K562 (cell line): ENCODE measurements at regions not wholly inside any gene's neighbourhood (a gene's known extent, or its start where the extent isn't known, plus 50 kb on each side); places are given as distances from the start of the nearest gene placed in this dataset.

ENCODE experiments used
- ATAC-seq: fragments of 200-7000 bp; cut with Tn5 transposase; 3 replicates; pipeline ENCODE4 v1.9.1; 2020; ENCODE audit warnings: moderate library complexity
- BruUV-seq: library from RNA; stranded (reverse); fragments of 400-500 nt; replicated peaks from 2 replicates; lab custom pipeline; 2021; lab: Mats Ljungman, UMichigan
- CTCF ChIA-PET: fragments of 300-600 bp; formaldehyde crosslinking; extraction: SDS; loops from one replicate; lab custom pipeline; 2021; ENCODE audit warnings: low intra/inter-chr PET ratio; lab: Yijun Ruan, JAX
- POLR2A ChIA-PET: fragments of 300-600, 350-650 bp; sonication (Branson Sonifier 250); formaldehyde crosslinking; extraction: SDS; loops from one replicate; lab custom pipeline; 2021; ENCODE audit warnings: antibody characterized with exemption, inconsistent platforms; lab: Yijun Ruan, JAX
- DNase-seq, 4 experiments: peaks; one replicate each; pipeline versions ENCODE4 v3.0.0 to v3.0.0-alpha.2; 2011 to 2018; ENCODE audit warnings: low spot score in 3 of 4, mixed read lengths in 3 of 4; ENCODE audit errors: extremely low read depth in 1 of 4
- FAIRE-seq: peaks from 2 replicates; lab custom pipeline; 2011; peaks lifted over from hg19 to GRCh38; lab: Jason Lieb, UNC
- H2AFZ ChIP-seq: 2 replicates; pipeline ENCODE4 v1.6.0; 2011; ENCODE audit warnings: low read depth, low read length, control low read depth, inconsistent platforms
- H3K27ac ChIP-seq: fragments of 200-600 bp; 3 replicates; pipeline ENCODE4 v1.8.0; 2011; ENCODE audit warnings: low read depth, mild to moderate bottlenecking, control low read depth, inconsistent platforms, low read length, moderate library complexity, mixed read lengths; ENCODE audit errors: extremely low read depth
- H3K27me3 ChIP-seq, 2 experiments: fragments of 300-600 bp in 1 of 2; 2 replicates in 1 of 2; 3 replicates in 1 of 2; pipeline versions ENCODE4 v1.6.0 to v1.8.0; 2011; ENCODE audit warnings: inconsistent platforms in 2 of 2, low read length in 2 of 2, mild to moderate bottlenecking in 1 of 2, mixed read lengths in 1 of 2, moderate library complexity in 1 of 2; ENCODE audit not compliant: control insufficient read depth in 2 of 2, insufficient read depth in 2 of 2
- H3K36me3 ChIP-seq: fragments of 300-600 bp; 3 replicates; pipeline ENCODE4 v1.8.0; 2011; ENCODE audit warnings: mild to moderate bottlenecking, low read length, inconsistent platforms; ENCODE audit not compliant: control insufficient read depth, insufficient read depth
- H3K4me1 ChIP-seq, 2 experiments: fragments of 200-600 bp in 1 of 2; replicated peaks in 1 of 2; 2 replicates in 1 of 2; 3 replicates in 1 of 2; pipeline versions ENCODE4 v1.5.1 to v1.8.0; 2011; ENCODE audit warnings: inconsistent platforms in 2 of 2, low read length in 2 of 2, mild to moderate bottlenecking in 1 of 2, mixed read lengths in 1 of 2, moderate library complexity in 1 of 2; ENCODE audit not compliant: control insufficient read depth in 2 of 2, insufficient read depth in 2 of 2
- H3K4me2 ChIP-seq: 2 replicates; pipeline ENCODE4 v1.6.1; 2011; ENCODE audit warnings: low read length, control low read depth, inconsistent platforms, mixed read lengths; ENCODE audit not compliant: insufficient read depth
- H3K4me3 ChIP-seq: fragments of 200-600 bp; sonication (generic), shearing (Covaris generic); 2 replicates; pipeline ENCODE4 v1.5.1; 2016; ENCODE audit warnings: control low read depth, inconsistent platforms
- H3K79me2 ChIP-seq: fragments of 200-600 bp; 3 replicates; pipeline ENCODE4 v1.8.0; 2011; ENCODE audit warnings: low read length, inconsistent platforms; ENCODE audit not compliant: control insufficient read depth, insufficient read depth
- H3K9ac ChIP-seq, 2 experiments: 2 replicates each; pipeline versions ENCODE4 v1.6.0 to v1.6.1; 2011; ENCODE audit warnings: low read depth in 2 of 2, low read length in 2 of 2, control low read depth in 1 of 2, inconsistent platforms in 1 of 2, mild to moderate bottlenecking in 1 of 2, mixed read lengths in 1 of 2; ENCODE audit not compliant: insufficient read depth in 1 of 2
- H3K9me1 ChIP-seq: one replicate; pipeline ENCODE4 v1.6.0; 2011; ENCODE audit warnings: inconsistent platforms, mild to moderate bottlenecking, low read length, moderate library complexity; ENCODE audit not compliant: control insufficient read depth, insufficient read depth
- H3K9me3 ChIP-seq: replicated peaks from 2 replicates; pipeline ENCODE4 v1.5.1; 2011; ENCODE audit warnings: low read depth, low read length, inconsistent platforms; ENCODE audit not compliant: control insufficient read depth, insufficient read depth
- H4K20me1 ChIP-seq: replicated peaks from 2 replicates; pipeline ENCODE4 v1.6.1; 2011; ENCODE audit warnings: low read length, inconsistent platforms, mixed read lengths; ENCODE audit not compliant: control insufficient read depth, insufficient read depth
- ATF3 ChIP-seq, 2 experiments: fragments of 450-650 bp in 1 of 2; sonication (generic) in 1 of 2; formaldehyde crosslinking in 1 of 2; IDR thresholded peaks in 1 of 2; conservative IDR thresholded peaks in 1 of 2; 2 replicates each; pipeline versions ENCODE4 v1.6.1 to v1.8.1; 2016 to 2023; ENCODE audit warnings: mild to moderate bottlenecking in 2 of 2, moderate library complexity in 2 of 2, inconsistent platforms in 1 of 2, missing genetic modification reagents in 1 of 2
- E2F6 ChIP-seq, 2 experiments: IDR thresholded peaks; 2 replicates each; pipeline ENCODE4 v1.6.1; 2011; ENCODE audit warnings: borderline replicate concordance in 1 of 2, control low read depth in 1 of 2, low read depth in 1 of 2, low read length in 1 of 2, mild to moderate bottlenecking in 1 of 2, mixed read lengths in 1 of 2, moderate library complexity in 1 of 2; ENCODE audit not compliant: insufficient read depth in 1 of 2, insufficient read length in 1 of 2, poor library complexity in 1 of 2, severe bottlenecking in 1 of 2; ENCODE audit errors: extremely low read depth in 1 of 2
- HIVEP1 ChIP-seq: fragments of 250-450 bp; sonication (Bioruptor Pico); IDR thresholded peaks from 2 replicates; pipeline ENCODE4 v1.4.0; 2020; ENCODE audit warnings: mild to moderate bottlenecking
- MBD2 ChIP-seq: sonication (generic); IDR thresholded peaks from 2 replicates; pipeline ENCODE4 v1.6.1; 2016; ENCODE audit warnings: low read depth, borderline replicate concordance
- MITF ChIP-seq: IDR thresholded peaks from 2 replicates; pipeline ENCODE4 v1.6.1; 2014; ENCODE audit warnings: antibody characterized with exemption
- MYBL2 ChIP-seq, 2 experiments: fragments of 450-650 bp in 1 of 2; sonication (generic) in 1 of 2; formaldehyde crosslinking in 1 of 2; IDR thresholded peaks; 2 replicates each; pipeline versions ENCODE4 v1.6.1 to v1.8.1; 2017 to 2022; ENCODE audit warnings: borderline replicate concordance in 1 of 2, inconsistent platforms in 1 of 2, low read depth in 1 of 2, mild to moderate bottlenecking in 1 of 2, missing genetic modification reagents in 1 of 2, moderate library complexity in 1 of 2
- NCOA6 ChIP-seq: fragments of 450-650 bp; IDR thresholded peaks from 2 replicates; pipeline ENCODE4 v1.6.1; 2017; ENCODE audit warnings: mild to moderate bottlenecking
- NFIX ChIP-seq: fragments of 250-450 bp; sonication (Bioruptor Pico); IDR thresholded peaks from 2 replicates; pipeline ENCODE4 v1.4.0; 2020; ENCODE audit warnings: low read depth, mild to moderate bottlenecking, moderate library complexity
- NR4A1 ChIP-seq, 2 experiments: fragments of 250-450 bp in 1 of 2; fragments of 450-650 bp in 1 of 2; sonication (Bioruptor Pico) in 1 of 2; IDR thresholded peaks; 2 replicates each; pipeline versions ENCODE4 v1.4.0 to v1.6.1; 2016 to 2020; ENCODE audit warnings: mild to moderate bottlenecking in 2 of 2, missing compliant biosample characterization in 1 of 2, missing genetic modification characterization in 1 of 2, moderate library complexity in 1 of 2
- PRPF4 ChIP-seq: fragments of 200-400 bp; formaldehyde crosslinking; IDR thresholded peaks from one replicate; pipeline ENCODE4 v1.6.1; 2017; ENCODE audit warnings: low read length, low read depth, mild to moderate bottlenecking; ENCODE audit not compliant: insufficient read depth, poor library complexity, severe bottlenecking
- TCFL5 ChIP-seq: fragments of 250-450 bp; sonication (Bioruptor Pico); conservative IDR thresholded peaks from 2 replicates; pipeline ENCODE4 v1.6.1; 2021; ENCODE audit warnings: mild to moderate bottlenecking, moderate library complexity, matching md5 sums
- ZFX ChIP-seq: sonication (generic); formaldehyde crosslinking; IDR thresholded peaks from 2 replicates; pipeline ENCODE4 v1.8.0; 2022; ENCODE audit warnings: mild to moderate bottlenecking, missing genetic modification reagents, moderate library complexity
- ZNF277 ChIP-seq: fragments of 250-450 bp; sonication (Bioruptor Pico); IDR thresholded peaks from 2 replicates; pipeline ENCODE4 v1.8.0; 2022; ENCODE audit warnings: inconsistent platforms, mild to moderate bottlenecking, moderate library complexity, borderline replicate concordance
- ZNF282 ChIP-seq: sonication (generic); formaldehyde crosslinking; IDR thresholded peaks from 2 replicates; pipeline ENCODE4 v1.8.1; 2023; ENCODE audit warnings: missing genetic modification reagents
- ZNF668 ChIP-seq: fragments of 250-450 bp; sonication (Bioruptor Pico); IDR thresholded peaks from 2 replicates; pipeline ENCODE4 v1.8.0; 2022; ENCODE audit warnings: mild to moderate bottlenecking, inconsistent platforms
- in situ Hi-C: fragments of 300-500 bp; cut with MboI; formaldehyde crosslinking; loops from 4 replicates; pipeline ENCODE4 v1.15.0; 2018; ENCODE audit warnings: inconsistent platforms, mixed read lengths
- intact Hi-C: fragments of 100-400 bp; cut with micrococcal nuclease; formaldehyde crosslinking; loops from 2 replicates; pipeline ENCODE4 v1.14.2; 2022

- H4K20me1 ChIP-seq: no peaks in the 10 kb centered on the region
- no TSS peak for BruUV-seq
- no peaks in the 10 kb centered on the region for H3K27me3 ChIP-seq
Measured at GRCh38 chr3:75035146-75035545, 420.7 kb upstream of the CNTN3 start.

More at GRCh38 chr3:75035146-75035545, 420.7 kb upstream of the CNTN3 start:
- FAIRE-seq: no peak
- in situ Hi-C loops (no loop called here), intact Hi-C loops (no loop called here)
- Histone ChIP-seq H3K27ac (no peak overlapping the region), H3K9me3 (no peaks in the 10 kb centered on the region), H3K36me3 (no peaks in the 10 kb centered on the region), H2AFZ (no peak overlapping the region), H3K4me3 (no peak overlapping the region), H3K4me2 (no peak overlapping the region), H3K4me1 (no peaks in the 10 kb centered on the region), H3K79me2 (no peaks in the 10 kb centered on the region), H3K9ac (no peak overlapping the region), H3K9me1 (no peaks in the 10 kb centered on the region)
- ATAC-seq: no peak
- ChIA-PET POLR2A (no interaction called here), CTCF (no interaction called here)
- TF ChIP-seq NFIX (CRISPR knock-in tag): no peak
- no peak for TF ChIP-seq MITF
- no peak for TF ChIP-seq NCOA6
- no peak for TF ChIP-seq ZNF277 (CRISPR knock-in tag)
- no peak for TF ChIP-seq NR4A1 (CRISPR knock-in tag; IDR thresholded peaks at IDR 0.05)
- TF ChIP-seq NR4A1 (tag; IDR thresholded peaks at IDR 0.05): no peak
- TF ChIP-seq PRPF4: no peak
- no peak for TF ChIP-seq TCFL5 (CRISPR knock-in tag)
- no peak for TF ChIP-seq HIVEP1 (CRISPR knock-in tag)
- TF ChIP-seq ATF3 (IDR thresholded peaks at IDR 0.05): no peak
- TF ChIP-seq ATF3 (CRISPR knock-in tag; conservative IDR thresholded peaks at IDR 0.05): no peak
- no peak for TF ChIP-seq MYBL2 (IDR thresholded peaks at IDR 0.05; ENCODE audit: low read depth)
- no peak for TF ChIP-seq MYBL2 (CRISPR knock-in tag; IDR thresholded peaks at IDR 0.05; ENCODE audit: borderline replicate concordance)
- no peak for TF ChIP-seq MBD2
- no peak for TF ChIP-seq E2F6 (IDR thresholded peaks at IDR 0.05; ENCODE audit: borderline replicate concordance in 1 of 2, extremely low read depth in 1 of 2, insufficient read depth in 1 of 2, insufficient read length in 1 of 2, low read depth in 1 of 2, low read length in 1 of 2, poor library complexity in 1 of 2, severe bottlenecking in 1 of 2)
- TF ChIP-seq ZNF668 (CRISPR knock-in tag): no peak
- TF ChIP-seq ZFX (CRISPR knock-in tag): no peak
- TF ChIP-seq ZNF282 (CRISPR knock-in tag): no peak
- DNase-seq: no peak
